IMR-90 (cell line): ENCODE measurements at regions not wholly inside any gene's neighbourhood (a gene's known extent, or its start where the extent isn't known, plus 50 kb on each side); places are given as distances from the start of the nearest gene placed in this dataset.

ENCODE experiments used
- BHLHE40 ChIP-seq: fragments of 150-350 bp; IDR thresholded peaks from 2 replicates; pipeline ENCODE4 v1.6.1; 2016; ENCODE audit warnings: mild to moderate bottlenecking, low read depth, low read length
- CEBPB ChIP-seq: IDR thresholded peaks from 2 replicates; pipeline ENCODE4 v1.6.1; 2012; ENCODE audit warnings: low read depth, low read length, improper control_type of control experiment
- CHD1 ChIP-seq: IDR thresholded peaks from 2 replicates; pipeline ENCODE4 v1.6.1; 2012; ENCODE audit warnings: low read depth, low read length, improper control_type of control experiment
- CTCF ChIP-seq: conservative IDR thresholded peaks from 2 replicates; pipeline ENCODE4 v1.5.1; 2012; ENCODE audit warnings: mild to moderate bottlenecking, low read depth, low read length, improper control_type of control experiment
- MXI1 ChIP-seq: IDR thresholded peaks from 2 replicates; pipeline ENCODE4 v1.6.1; 2012; ENCODE audit warnings: low read depth, mild to moderate bottlenecking, low read length, moderate library complexity, borderline replicate concordance
- POLR2A ChIP-seq: IDR thresholded peaks from 2 replicates; pipeline ENCODE4 v1.6.1; 2012; ENCODE audit warnings: mild to moderate bottlenecking, low read depth, low read length
- RAD21 ChIP-seq: IDR thresholded peaks from 2 replicates; pipeline ENCODE4 v1.6.1; 2012; ENCODE audit warnings: low read length, improper control_type of control experiment
- RCOR1 ChIP-seq: IDR thresholded peaks from 2 replicates; pipeline ENCODE4 v1.6.1; 2012; ENCODE audit warnings: mild to moderate bottlenecking, low read length, improper control_type of control experiment; ENCODE audit not compliant: insufficient replicate concordance

- TF ChIP-seq BHLHE40 (no peak), CTCF (no peak), RAD21 (no peak), POLR2A (no peak), RCOR1 (no peak), MXI1 (no peak), CEBPB (no peak), CHD1 (no peak)
Measured at GRCh38 chr5:99706160-99706559, 777.4 kb upstream of the CHD1 start.
